GDM1 (cell line): ENCODE measurements at regions not wholly inside any gene's neighbourhood (a gene's known extent, or its start where the extent isn't known, plus 50 kb on each side); places are given as distances from the start of the nearest gene placed in this dataset.
"Not testable (repeated sequence)": the region's sequence is repeated elsewhere in the genome, so short reads cannot be mapped to it uniquely, and the experiment has no call there.

Experiments
- DNase-seq: peaks from one replicate; lab custom pipeline; 2025; lab: John Stamatoyannopoulos, UW

DNA sequence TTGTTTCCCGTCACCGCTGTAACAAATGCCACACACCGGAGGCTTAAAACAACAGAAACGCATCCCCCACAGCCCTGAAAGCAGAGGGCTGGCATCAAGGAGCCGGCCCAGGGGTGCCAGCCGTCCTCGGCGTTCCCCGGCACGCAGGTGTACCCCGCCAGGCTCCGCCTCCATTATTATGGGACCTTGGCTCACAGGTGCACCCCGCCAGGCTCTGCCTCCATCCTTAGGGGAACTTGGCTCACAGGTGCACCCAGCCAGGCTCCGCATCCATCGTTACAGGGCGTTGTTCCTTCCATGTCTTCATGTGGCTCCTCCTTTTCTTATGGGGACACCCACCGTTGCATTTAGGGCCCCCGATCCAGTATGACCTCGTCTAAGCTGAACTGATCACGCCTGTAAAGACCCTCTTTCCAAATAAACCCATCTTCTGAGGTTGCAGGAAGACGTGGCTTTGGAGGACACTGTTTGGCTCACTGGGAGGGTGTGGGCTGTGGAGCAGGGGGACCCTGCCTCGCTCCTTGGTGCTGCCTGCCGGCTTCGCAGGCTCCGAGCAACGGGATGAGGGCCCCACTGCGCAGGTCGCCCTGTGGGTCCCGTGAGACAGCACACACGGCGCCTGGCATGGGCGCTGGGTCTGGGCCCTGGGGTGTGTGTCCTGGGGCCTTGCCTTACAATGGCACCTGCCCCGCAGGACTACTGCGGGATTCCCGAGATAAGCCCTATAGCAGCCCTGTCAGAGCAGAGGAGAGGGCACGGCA is 154.9 kb upstream of the ZNF469 start:
- not testable (repeated sequence) for DNase-seq

DNA sequence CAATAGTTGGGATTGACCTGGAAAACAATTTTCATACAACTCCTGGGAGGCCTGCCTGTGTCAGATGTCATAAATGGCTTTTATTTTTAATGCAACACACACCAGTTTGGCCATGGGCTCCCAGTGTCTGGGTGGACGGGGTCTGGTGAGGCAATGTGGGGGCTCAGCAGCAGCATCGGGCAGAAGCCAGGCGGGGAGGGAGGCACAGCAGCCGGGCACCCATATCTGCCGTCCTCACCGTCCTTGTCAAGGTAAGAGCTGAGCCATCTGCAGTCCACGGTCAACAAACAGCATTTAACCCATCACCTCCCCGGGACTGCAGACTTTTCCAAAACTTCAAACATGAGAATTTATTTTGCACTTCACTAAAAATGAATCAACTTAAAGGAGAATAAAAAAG is 154.0 kb upstream of the ZNF469 start:
- not testable (repeated sequence) for DNase-seq

DNA sequence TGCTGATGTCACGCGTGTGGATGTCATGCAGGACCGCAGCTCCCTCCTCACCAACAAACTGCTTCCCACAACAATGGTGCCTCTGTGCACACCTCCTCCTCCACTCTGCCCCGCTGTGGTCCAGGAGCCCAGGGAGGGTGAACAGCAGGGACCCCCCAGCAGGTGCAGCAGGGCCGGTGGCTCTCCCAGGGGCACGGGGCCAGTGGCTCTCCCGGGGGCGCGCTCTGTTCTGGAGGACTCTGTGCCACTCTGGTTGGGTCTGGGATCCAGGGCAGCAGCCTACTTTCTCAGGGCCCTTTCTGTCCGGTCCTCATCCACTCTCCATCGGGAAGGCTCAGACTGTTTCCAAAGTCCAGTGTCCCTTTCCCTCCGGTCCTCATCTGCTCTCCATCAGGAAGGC is 153.0 kb upstream of the ZNF469 start:
- DNase-seq = not testable (repeated sequence)

DNA sequence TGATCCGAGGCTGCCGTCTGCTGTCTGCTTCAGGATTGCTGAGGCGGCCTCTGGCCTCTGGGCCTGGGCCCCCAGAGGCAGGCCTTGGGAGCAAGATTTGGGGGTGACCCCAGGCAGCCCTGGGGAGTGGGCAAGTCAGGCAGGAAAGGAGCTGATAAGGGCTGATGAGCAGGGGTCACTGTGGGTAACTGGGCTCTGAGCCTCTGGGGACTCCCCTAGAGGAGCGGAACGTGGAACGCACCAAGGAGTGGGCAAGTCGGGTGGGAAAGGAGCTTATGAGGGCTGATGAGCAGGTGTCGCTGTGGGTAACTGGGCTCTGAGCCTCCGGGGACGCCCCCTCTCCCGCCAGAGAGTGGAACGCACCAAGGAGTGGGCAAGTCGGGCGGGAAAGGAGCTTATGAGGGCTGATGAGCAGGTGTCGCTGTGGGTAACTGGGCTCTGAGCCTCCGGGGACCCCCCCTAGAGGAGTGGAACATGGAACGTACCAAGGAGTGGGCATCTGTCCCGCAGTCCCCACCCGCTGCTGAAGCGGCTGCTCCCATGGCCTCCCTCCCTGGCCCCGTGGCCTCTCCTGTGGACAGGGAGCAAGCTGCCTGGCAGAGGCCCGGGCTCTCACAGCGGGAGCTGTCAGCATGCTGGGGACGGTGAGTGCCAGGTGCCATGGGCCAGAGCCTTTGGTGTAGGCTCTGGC is 152.3 kb upstream of the ZNF469 start:
- not testable (repeated sequence) for DNase-seq

DNA sequence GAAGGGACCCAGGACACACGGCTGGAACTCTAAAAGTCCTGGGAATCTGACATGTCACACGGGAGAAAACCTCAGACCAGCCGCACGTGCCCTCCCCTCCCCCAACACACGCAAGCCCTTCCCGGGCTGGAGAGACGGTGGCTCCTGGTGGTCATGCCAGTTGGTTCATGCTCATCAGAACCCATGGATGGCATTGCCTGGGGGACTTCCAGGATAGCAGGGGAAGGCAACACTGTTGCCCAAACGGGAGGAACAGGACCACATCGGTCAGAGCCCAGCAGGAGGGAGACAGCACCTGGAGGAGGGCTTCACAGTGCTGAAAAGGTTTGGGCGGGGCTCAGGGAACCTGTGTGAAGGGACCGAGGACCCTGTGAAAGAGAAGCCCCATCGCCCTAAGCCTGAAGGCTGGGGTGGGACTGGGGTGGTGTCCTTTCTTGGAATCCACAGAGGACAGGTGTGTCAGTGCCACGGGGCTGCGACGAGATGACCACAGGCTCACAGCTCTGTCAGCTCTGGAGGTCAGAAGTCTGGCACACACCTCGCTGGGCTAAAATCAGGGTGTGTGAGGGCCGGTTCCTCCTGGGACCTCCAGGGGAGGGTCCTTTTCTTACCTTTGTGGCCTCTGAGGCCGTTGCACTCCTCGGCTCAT is 151.7 kb upstream of the ZNF469 start:
- not testable (repeated sequence) for DNase-seq

DNA sequence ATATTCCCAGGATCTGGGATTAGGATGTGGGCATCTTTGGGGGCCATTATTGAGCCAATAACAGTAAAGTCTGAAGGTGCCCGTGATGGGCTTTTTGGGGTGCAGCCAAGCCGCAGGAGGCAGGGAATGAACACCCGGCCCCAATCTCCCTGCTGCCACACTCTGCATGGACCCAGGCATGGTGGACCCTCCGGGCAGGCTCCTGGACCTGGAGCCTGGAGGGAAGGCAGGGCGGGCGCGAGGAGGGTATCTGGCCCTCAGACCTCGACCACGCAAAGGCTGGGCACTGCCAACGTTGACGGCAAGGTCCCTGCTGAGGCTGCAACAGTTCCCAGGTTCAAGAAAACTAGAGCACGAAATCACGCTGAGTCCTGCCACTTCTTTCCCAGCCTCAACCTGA is 150.9 kb upstream of the ZNF469 start:
- DNase-seq = not testable (repeated sequence)

DNA sequence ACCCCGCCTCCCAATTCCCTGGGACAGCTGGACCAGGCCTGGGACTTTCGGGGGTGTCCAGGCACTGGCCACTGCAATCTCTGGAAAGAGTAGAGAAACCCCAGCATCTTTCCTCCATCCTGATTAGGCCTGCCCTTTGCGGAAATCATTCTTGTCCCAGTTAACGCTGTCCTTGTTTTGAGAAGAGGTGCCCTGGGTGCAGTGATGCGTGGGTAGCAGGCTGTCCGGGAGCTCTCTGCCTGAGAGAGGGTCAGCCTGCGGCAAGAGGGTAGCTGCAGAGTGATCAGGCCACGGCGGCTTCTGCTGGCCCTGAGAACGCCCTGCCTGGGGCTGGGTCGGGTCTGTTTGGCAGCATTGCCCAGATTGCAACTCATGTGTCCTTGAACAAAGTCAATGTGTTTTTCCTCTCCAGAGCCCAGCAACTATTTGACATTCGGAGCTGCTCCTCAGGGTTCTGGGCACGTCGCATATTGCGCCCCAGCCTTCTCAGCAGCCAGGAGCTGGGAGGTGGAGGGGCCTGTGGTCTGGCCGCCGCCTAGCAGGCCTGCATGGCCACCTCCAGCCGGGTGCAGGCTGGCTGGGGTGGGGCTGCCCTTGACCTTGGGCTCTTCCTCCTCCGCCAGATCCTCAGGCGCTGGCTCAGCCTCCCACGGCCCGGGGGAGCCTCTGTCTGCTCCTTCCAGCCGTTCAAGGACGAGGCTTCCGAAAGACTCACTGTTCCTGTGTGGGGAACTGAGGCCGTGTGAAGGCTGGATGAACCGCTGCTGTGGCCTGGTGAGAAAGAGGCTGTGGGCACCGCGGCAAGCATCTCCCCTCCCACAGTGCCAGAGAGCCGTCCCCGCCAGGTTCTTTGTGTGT is 150.1 kb upstream of the ZNF469 start:
- DNase-seq = not testable (repeated sequence)

DNA sequence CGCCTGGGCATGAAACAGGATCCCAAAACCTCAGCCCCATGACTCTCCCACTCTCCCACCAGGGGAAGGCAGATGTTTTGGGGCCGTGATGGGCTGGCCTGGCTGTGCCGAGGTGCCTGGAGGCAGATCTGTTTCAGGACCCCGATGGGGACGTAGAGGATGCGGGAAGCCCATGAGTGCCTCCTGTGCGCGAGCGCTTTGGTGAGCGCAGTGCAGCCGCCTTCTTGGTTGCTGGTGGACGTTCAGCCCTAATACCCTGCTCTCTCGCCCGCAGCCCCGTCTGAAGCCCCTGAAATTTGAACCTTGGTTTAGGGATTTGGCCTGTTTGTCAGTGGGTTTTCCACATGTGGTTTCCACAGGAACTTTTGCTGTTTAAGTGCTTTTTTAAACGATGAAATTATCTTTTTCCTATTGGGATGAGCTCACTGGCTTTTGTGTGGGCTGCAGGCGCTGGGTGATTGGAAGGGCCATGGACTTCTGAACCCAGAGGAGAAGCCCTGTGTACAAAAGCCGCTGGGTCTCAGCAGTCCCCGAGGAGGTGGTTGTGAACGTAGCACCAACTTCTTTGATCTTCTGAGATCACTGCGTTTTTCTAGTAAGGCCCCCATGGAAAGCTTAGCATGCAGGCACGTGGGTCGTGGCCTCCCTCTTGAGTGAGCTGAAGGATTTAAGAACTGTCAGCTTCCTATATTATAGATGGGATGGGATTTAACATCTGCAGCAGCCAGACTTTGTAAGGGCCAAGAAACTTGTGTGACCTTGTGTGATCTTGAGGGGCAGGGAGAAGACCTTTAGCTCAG is 148.9 kb upstream of the ZNF469 start:
- DNase-seq = not testable (repeated sequence)

DNA sequence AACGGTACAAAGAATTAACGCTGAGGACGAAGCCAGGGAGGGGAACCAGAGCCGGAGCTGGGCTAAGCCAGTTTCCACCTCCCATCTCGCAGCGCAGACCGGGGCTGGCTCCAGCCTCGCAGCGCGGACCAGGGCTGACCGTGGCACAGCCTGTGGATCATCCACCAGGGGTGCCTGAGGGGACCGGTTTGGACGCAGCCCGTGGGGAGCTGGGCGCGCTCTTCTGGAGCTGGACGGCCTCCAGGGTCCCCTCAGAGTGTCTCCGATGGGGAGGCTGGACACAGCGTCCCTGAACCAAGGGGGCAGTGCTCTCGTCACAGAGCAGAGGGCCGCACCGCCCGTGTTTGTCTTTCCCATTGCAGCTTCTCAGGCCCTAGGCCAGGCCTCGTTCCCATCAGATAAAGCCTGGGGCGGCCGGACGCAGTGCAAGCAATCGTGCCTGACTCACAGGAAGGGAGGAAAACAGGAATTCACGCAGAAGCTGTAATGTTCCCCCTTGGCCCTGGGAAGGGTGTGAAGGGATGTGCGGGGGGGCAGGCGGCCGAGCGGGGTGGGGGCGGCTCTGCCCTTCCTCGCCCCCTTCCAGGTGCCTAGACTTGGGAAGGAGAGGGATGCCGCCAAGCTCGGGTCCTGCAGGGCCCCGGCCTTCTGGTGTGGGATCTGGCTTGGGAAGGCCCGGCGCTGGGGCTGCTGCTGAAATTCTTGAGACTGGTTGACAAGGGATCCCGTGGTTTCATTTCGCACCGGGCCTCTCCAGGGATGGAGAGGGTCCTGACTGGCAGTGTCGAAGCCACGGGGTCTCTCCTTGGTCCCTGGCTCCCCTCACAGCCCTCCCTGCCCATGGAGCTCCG is 148.1 kb upstream of the ZNF469 start:
- DNase-seq = not testable (repeated sequence)

DNA sequence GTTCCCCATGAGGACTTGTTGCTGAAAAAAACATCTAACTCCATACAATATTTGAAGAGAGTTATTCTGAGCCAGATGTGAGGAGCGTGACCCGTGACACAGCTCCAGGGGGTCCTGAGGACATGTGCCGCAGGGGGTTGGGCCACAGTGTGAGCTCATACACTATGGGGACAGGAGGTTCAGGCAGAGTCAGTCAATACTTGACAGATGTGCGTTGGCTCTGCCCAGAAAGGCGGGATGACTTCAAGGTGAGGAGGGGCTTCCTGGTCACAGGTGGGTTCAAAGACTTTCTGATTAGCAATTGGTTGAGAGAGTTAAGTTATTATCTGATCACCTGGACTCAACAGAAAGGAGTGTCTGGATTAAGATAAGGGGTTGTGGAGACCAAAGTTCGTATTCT is 147.1 kb upstream of the ZNF469 start:
- DNase-seq = not testable (repeated sequence)

DNA sequence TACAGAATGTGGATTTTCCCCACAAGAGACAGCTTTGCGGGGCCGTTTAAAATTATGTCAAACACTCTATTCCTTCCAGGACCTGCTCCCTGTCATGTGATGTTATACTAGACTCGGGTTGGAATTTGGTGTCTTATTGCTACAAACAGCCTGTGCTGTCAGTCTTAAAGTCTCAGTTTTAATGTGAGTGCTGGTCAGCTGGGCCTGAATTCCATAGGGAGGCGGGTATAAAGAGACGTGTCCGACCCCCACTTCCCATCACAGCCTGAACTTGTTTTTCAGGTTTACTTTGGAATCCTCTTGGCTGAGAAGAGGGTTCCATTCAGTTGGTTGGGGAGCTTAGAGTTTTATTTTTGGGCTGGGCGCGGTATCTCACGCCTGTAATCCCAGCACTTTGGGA is 146.5 kb upstream of the ZNF469 start:
- DNase-seq = not testable (repeated sequence)

DNA sequence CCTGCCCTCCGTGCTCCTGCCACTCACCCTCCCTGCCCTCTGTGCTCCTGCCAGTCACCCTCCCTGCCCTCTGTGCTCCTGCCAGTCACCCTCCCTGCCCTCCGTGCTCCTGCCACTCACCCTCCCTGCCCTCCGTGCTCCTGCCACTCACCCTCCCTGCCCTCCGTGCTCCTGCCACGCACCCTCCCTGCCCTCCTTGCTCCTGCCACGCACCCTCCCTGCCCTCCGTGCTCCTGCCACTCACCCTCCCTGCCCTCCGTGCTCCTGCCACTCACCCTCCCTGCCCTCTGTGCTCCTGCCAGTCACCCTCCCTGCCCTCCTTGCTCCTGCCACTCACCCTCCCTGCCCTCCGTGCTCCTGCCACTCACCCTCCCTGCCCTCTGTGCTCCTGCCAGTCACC is 145.4 kb upstream of the ZNF469 start:
- DNase-seq = not testable (repeated sequence)

DNA sequence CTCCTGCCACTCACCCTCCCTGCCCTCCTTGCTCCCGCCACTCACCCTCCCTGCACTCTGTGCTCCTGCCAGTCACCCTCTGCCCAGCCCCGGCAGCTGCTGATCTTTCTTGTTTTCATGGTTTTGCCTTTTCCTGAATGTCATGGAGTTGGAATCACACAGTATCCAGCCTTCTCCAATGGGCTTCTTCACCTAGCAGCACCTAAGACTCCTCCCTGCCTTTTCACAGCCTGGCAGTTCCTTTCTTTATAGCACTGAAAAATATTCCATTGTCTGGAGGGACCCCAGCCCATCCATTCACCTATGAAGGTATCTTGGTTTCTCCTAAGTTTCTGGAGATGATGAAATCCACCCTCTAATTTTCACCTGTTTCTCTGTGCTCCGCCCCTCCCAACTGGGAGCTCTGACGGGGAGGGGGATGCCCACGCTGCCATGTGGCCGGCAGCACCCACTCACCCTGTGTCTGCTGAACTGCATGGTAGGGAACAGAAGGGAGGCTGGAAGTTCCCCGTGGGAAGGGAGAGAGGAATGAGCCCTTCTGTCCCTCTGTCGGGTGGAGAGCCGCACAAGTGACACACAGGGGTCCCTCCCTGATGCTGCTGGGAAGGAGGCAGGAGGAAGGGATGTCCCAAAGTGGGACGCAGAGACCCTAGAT is 144.9 kb upstream of the ZNF469 start:
- DNase-seq = not testable (repeated sequence)

DNA sequence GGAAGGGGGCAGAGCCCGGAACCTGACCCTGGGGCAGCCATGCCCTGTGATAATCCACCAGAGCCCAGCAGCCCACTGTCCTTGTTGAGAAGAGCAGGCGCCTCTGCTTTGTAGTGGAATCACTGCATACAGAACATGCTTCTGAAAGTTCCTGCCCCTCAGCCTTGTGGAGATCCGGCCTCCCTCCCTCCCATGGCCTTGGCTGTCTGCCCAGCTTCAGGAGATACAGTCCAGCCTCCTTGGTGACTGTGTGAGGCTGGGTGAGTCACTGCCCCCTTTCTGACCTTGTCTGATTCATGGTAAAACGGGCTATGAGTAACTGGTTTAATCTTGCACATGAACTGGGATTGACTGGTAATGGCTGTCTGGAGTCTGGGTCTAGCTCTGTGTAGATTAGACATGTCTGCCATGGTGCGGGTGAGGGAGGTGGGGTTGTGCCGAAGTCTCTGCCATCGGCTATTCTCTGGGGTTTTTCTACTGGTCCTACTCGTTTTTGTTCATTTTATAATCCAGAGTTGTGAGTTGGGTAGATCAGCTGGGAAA is 144.0 kb upstream of the ZNF469 start:
- peak; percentile 20 for DNase-seq

DNA sequence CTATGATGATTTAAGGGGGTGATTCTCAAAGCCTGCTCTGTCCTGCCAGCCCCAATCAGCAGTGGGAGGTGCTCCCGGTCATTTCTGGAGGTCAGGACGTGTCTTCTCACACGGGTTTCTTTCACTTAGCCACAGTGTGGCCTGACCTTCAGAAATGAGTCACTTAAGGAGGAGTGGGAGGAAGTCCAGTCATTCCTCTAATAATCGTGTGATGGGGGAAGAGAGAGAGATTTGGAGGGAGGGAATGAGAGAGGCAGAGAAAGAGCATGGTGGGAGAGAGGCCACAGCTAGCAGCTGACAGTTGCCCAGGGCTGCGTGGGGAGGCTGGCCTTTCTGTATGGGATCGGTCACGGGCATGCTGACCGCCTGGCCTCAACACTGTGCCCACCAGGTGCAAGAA is 142.6 kb upstream of the ZNF469 start:
- not testable (repeated sequence) for DNase-seq

DNA sequence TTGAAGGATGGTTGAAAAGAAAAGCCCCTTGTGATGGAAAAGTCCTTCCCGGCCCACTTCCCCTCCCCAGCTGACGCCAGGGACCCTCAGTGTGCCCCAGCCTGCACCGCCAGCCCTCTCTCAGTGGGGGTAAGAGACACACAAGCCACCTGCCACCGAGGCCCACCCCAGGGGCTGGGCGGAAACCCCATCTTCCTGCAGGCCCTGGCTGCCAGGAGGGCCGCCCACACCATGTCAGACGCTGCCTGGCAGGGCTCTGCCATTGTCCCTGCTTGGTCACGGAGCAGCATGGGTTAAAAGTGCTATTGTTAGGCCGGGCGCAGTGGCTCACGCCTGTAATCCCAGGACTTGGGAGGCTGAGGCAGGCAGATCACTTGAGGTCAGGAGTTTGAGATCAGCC is 142.0 kb upstream of the ZNF469 start:
- DNase-seq = not testable (repeated sequence)

DNA sequence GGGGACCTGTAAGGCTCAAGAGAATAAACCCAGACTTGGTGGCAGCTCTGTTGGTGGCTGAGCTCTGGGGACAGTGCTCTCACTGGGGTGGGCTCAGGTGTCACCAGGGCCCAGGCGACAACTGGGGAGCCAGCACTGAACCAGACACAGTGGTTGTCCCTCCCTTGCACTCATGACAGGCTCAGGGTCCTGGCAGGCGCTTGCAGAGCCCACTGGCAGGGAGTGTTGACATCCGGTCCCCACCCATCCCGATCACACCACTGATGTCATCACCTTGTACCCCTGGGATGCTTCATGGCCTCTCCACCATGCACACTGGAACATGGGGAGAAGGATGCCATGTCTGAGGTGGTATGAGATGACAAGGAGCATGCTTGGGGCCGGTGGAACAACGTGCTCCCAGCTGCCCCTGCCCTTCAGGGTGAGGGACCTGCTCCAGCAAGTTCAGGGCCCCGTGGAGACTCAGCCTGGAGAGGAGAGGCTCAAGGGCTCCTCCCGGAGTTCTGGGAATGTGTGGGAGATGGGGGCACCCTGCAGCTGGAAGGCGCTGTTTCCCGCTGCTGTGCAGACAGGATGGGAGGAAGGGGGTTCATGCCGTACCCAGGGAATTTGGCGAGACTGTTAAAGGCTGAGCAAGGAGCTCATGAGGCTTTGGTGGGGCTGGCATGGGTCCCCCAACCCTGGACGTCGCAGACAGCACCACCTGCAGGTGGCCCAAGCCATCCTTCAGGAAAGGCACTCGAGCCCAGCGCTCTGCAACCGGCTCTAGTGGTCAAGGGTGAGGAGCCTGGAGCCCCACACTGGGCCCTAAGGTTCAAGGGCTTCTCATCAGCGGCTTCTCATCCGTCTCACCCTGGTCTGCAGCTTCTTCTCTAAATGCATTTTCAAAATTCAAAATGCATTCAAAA is 141.1 kb upstream of the ZNF469 start:
- not testable (repeated sequence) for DNase-seq
